HG03159 (cell line): ENCODE measurements at regions not wholly inside any gene's neighbourhood (a gene's known extent, or its start where the extent isn't known, plus 50 kb on each side); places are given as distances from the start of the nearest gene placed in this dataset.
"Not testable (repeated sequence)": the region's sequence is repeated elsewhere in the genome, so short reads cannot be mapped to it uniquely, and the experiment has no call there.

Experiments
- ATAC-seq: cut with Tn5 transposase; IDR thresholded peaks from one replicate; pipeline ENCODE4 v1.9.1; 2021; ENCODE audit warnings: mild to moderate bottlenecking, moderate library complexity; ENCODE audit not compliant: unreplicated experiment

DNA sequence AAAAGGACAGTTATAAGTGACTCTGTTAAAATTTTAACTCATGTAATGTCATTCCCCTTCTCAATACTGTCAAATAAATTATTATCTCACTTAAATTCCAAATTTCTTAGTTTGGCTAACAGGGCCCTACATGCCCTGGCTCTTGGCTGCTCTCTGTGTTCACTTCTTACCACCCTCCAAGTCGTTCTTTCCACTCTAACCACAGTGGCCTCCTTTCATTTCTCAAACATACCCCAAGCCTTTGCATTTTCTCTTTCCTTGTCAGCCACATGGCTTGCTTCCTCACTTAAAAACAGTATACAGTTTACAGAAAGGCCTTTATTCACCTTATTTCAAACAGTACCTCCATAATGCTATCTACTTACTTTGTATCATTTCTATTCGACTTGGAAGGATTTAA, 737.1 kb upstream of the ZWINT start:
- no peak for ATAC-seq

DNA sequence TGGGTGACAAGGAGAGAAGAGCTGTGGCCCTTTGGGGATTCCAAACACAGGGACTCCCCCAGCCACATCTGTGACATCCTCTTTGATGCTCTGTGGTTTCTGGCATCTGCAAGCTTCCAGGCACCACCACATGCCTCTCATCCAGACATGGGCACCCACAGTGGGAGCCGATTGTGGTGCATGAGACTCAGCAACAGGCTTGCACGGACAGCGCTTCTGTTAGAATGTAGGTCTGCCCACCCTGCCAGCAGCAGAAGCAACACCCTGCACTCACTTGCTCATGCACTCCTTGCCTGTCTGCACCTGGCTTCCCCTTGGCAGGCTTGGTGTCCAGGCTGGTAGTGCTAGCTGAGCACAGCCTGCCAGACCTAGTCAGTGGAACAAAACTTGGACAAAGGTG, 735.0 kb upstream of the ZWINT start:
- no peak for ATAC-seq

DNA sequence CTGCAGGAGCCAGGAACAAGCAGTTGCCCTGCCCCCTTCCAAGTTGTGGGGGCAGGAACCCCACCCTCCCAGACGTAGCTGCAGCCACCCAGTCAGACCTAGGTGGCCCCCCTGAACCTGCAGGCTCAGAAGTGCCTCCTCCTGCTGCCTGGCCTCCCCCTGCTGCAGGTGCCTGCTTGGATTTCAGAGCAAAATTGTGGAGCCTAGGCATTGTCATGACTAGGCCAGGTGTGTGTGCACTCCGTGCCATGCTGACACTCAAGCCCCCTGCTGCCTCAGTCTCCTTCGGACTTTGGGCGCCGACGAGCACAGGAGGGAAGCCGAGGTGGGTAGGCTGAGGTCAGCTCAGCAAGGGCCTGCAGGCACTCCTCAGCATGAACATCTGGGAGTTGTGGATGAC, 733.9 kb upstream of the ZWINT start:
- no peak for ATAC-seq

DNA sequence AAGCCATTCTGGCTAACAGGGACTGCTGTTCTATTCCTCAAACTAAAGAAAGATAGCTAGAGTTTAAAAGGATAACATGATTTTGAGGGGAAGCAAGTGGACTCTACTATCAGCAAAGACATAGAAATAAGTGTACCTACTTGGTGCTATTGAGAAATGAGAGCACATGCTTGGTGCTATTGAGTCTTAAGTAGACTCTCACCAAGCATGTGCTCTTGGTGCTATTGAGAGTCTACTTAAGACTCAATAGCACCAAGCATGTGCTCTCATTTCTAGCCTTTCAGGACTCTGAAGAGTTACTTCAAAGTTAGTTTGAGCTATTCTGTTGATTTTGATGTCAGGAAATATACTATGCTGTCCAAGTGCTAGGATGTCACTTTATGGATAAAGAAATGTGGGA, 733.0 kb upstream of the ZWINT start:
- no peak for ATAC-seq

DNA sequence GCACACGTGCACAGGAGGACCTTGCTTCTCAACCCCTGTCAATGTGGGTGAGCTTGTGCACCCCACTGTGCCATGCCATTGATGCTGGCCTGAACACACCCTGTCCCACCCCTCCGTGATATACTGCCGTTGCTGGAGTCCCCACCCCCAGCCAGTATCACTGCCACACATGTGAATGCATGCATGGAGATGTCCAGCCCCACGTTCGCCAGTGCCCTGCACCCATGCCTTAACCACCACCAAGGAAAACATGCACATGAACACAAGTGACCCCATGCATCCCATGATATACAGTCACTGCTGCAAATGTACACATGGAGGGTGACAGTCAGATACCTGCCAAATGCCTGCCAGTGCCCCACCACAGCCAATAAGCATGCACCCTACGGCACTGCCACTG, 692.5 kb upstream of the ZWINT start:
- no peak for ATAC-seq

DNA sequence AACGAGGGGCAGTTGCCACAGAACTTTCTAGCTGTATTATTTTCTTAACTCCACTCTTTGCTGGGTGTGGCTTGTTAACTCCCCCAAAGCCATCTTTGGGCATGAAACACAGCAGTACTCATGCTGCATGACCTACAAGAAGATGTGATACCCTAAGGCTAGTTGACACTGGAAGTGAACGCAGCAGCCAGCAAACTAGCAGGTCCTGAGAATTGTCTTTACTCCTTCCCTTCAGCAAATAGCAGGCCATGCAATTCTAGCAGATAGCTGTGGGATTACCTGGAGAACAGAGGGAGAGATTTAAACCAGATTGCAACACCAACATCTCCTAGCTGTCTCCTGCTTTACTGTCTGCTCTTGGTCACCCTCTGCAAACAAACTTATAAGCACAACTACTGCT, 688.0 kb upstream of the ZWINT start:
- ATAC-seq = no peak

DNA sequence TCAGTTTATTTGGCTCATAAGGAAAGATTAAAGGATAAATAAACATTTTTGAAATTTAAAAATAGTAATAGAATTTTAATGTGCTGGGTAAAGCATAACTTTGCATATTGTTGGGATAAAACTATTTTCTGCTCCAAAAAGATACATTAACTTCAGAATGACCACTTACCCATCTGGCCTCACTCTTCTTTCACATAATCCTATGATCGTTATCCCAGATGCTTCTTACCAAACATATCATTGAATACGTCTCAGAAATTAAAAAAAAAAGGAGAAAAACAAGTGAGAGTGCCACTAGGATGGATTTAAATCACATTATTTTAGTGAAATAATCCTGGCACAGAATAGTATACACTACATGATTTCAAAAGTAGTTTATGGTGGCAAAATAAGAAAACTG, 677.5 kb upstream of the ZWINT start:
- ATAC-seq = no peak

DNA sequence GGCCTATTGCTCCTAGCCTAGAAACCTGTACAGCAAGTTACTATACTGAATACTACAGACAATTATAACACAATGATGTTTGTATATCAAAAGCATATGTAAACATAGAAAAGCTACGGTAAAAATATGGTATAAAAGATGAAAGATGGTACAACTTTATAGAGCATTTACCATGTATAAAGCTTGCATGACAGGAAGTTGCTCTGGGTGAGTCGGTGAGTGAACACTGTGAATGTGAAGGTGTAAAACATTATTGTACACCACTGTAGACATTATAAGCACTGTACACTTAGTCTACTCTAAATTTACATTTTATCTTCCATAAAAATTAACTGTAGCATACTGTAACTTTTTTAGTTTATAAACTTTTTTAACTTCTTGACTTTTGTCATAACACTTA, 674.3 kb upstream of the ZWINT start:
- no peak for ATAC-seq

DNA sequence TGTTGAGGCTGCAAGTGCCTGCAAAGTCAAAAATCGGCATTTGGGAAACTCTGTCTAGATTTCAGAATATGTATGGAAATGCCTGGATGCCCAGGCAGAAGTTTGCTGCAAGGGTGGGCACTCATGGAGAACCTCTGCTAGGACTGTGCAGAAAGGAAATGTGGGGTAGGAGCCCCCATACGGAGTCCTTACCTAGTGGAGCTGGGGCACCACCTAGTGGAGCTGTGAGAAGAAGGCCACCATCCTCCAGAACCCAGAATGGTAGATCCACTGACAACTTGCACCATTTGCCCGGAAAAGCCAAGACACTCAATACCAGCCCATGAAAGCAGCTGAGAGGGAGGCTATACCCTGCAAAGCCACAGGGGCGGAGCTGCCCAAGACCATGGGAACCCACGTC, 671.2 kb upstream of the ZWINT start:
- not testable (repeated sequence) for ATAC-seq

DNA sequence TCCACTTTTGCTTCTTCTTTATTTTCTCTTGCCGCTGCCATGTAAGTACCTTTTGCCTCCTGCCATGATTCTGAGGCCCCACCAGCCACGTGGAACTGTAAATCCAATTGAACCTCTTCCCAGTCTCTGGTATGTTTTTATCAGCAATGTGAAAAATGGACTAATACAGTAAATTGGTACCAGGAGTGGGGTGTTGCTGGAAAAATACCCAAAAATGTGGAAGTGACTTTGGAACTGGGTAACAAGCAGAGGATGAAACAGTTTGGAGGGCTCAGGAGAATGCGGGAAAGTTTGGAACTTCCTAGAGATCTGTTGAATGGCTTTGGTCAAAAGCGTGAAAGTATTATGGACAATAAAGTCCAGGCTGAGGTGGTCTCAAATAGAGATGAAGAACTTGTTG, 670.3 kb upstream of the ZWINT start:
- ATAC-seq = no peak

DNA sequence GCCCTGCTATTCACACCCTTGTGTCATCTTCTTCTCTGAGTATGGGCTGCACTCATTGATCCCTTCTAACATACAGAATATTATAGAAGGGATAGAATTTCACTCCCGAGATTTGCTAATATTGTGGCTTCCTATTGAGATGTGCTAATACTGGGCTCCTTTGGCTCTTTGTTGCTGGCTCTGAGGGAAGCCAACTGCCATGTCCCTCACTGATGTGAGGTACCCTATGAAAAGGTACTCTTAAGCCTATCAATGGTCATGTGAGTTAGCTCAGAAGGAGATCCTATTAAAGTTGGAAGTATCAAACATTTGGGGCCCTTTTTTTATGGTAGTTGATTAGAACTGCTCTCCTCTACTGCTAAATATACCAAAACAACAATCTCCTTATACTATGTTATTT, 665.2 kb upstream of the ZWINT start:
- no peak for ATAC-seq

DNA sequence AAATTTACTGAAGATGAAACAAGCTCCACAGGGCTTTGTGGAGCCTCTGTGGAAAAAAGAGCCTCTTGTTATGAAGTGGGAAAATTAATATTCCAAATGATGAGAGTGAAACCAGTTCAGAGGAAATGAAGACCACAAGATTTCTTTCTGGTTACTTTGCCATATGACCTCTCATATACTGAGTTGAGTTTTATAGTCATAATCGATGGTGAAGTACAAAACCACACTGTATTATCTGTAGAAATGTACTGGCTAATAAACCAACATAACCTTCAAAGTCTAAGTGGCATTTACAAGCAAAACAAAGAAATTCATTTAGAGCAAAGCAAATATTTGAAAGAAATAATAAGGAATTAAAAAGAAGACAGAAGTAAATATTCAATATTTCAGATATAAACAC, 662.6 kb upstream of the ZWINT start:
- no peak for ATAC-seq

DNA sequence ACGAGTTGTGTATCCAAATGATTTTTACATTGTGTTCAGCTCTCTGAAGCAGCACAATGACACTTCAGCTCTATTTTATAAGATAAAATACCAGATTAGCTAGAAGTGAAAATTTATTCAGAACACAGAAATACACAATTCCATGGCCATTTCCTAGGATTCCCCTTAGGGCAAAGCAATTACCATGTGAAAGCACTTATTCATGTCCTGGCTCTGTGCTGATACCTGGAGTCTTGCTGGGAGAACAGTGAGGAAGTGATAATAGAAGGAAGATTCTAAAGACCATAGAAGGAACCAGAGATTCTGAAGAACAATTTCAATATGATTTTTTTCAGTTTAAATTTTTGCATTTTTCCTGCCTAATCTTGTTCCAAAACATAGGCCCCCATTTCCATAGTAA, 657.4 kb upstream of the ZWINT start:
- no peak for ATAC-seq

DNA sequence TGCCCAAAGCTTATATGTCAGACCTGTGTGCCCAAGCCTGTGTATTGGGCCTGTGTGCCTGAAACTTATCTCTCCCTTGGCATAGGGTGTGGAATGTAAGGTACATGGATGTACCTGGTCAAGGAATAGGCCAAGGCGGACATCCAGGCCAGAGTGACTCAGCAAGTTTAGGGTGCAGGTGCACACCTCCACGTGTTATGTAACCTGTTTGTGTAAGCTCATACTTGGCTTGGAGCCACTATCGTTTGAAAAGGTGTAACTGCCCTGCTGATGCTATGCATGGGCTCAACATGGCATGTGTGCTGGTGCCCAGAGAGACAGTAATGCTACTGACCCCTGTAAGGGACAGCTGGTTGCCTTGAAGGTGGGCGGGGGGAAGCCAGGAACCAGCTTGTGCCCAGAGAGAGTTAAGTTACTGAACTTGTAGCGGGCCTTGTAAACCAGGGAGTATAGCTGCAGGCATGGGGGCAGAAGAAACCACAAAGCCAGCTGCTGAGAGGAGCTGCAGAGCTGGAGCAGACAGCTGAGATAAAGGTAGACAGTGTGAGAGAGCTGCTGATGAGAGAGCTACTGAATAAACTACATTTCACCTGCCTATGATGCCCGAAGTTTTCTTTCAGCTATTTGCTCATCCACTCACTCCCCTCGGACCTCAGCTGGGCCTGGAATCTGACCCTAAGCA, 656.4 kb upstream of the ZWINT start:
- no peak for ATAC-seq

DNA sequence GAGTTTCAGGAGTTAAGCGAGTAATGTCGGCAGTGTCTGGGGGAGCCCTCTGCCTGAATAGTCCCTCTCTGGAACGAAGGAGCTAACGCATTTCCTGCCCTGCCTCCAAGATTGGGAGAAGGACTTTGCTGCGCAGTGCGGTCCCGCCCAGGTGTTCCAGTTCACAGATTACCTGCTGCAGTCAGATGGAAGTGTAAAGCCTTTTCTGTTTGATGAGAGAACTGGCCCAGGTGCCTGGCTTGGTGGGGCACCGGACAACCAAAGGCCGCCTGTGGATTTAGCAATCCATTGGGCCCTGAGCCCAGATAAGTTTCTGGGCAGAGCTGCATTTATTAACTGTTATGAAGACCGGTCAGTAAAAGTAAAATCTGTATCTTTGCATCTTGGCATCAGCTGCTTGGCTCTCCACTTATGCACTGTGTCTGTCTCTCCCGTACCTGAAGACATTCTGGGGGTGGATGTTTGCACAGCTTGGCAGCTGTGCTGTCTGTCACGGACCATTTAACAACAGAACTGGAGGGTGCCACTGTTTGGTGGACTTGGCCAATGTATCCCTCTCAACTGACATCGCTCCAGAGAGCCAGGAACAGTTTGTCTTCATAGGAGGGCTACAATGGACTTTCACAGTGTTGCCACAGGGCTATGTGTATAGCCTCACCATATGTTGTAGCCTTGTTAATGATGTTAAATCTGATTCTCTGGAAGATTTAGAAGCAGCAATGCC, 654.7 kb upstream of the ZWINT start:
- ATAC-seq = no peak

DNA sequence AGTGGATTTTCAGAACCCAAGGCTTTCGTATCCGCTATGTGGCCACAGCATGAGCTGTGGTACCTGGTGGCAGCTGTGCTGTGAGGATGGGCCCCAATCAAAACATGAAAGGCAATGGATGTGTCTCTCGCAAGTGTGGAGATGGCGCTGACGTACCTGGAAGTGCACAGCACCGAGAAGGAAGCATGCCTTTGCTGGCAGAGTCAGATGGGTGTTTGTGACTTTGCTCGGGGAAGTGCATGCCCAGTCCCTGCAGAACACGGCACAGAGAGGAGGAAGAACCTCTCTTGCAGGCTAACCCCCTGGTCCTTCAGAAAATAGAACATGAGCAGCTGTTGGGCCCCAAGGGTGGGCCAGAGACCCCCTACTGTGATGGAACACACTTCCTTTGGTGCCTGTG, 654.1 kb upstream of the ZWINT start:
- no peak for ATAC-seq

DNA sequence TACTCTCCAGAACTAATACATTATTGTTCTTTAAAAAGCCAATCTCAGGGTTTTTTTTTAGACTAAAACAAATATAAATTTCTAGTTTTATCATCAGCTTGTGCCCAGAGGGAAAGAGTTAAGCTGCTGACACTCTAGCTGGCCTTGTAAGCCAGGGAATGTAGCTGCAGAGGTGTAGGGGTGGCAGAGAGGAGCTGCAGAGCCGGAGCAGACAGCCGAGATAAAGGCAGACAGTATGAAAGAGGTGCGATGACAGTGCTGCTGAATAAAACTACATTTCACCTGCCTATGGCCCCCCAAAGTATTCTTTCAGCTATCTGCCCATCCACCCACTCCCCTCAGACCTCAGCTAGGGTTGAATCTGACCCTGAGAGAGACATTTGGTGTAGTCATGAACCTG, 653.7 kb upstream of the ZWINT start:
- no peak for ATAC-seq

DNA sequence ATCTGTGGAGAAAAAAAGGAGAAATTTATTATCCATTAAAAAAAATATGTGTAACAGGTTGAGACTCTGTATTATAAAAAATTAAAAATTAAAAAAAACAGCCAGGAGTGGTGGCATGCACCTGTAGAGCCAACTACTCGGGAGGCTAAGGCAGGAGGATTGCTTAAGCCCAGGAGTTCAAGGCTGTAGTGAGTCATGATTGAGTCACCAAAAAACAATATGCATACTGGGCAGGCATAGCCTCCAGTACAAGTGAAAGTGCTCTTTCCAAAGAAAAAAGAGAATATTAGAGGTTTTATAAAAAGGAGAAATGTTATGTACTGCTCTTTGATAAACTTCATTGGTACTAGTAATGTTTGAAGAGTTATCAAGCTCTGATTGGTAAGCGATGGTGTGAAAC, 647.1 kb upstream of the ZWINT start:
- no peak for ATAC-seq

DNA sequence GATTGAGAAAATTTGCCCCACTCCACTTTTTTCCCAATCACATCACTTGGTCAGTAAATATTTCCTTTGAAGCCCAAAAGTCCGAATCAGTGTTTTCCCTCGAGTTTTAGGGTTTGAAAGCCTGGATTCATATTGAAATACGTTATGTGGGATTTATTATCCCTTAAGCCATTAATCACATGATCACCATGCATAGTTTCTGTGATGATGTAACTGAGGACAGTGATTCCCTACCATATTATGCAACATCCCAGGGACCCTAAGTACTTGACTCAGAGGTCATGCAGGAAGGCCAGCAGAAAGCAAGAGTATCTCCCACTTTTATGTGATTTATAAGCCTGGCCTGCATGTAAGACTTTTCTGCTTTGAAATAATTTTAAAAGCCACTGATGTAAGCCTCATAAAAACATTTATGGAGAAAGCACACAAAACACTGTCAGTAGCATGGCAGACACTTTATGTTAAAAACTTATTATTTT, 630.6 kb upstream of the ZWINT start:
- ATAC-seq = no peak

DNA sequence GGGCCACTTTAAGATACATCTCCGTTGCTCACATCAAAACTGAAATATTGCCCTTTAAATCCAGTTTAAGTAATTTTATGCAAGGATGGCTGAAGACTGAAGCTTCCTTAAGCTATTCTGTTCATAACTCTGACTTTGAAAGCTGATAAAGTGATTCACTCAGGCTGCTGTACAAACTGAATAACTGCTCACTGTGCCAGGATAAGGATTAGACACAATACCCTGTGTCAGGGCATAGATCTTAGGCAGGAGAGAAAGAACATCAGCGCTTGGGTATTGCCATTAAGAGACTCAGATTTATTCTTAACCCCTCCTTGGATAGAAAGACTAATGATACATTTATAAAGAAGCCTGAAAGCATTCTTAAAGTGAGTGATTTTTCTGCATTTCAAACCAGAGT, 614.5 kb upstream of the ZWINT start:
- no peak for ATAC-seq

DNA sequence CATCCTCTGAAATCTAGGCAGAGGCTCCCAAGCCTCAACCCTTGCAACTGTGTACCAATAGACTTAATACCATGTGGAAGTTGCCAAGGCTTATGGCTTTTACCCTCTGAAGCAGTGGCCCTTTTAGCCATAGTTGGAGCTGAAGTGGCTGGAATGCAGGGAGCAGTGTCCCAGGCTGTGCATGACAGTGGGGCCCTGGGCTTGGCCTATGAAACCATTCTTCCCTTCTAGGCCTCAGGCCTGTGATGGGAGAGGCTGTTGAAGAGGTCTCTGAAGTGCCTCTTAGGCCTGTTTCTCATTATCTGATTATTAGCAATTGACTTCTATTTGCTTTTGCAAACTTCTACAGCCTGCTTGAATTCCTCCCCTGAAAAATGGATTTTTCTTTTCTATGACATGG, 612.7 kb upstream of the ZWINT start:
- no peak for ATAC-seq

DNA sequence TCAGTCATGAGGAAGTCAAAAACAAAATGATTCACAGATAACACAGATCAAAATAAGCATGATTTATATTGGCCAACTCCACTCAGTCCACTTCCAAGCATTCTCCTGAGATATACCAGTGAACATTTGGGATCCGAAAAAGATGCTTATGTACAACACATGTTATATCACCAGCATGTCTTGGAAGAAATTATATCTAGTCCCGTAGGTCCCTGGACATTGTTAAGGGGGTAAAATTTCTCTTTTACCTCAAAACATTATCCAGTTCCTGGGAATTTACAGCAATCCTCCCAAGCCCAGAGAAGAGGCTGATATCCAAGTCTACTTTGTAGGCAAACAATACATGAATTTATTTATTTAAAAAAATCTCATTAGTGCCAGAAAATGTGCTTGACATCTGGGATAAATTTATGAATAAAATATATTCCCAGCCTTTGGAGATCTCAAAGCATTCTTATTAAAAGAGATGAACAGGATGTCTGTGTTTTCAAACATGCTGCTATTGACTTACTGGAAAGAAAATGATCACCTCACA, 582.2 kb upstream of the ZWINT start:
- no peak for ATAC-seq

DNA sequence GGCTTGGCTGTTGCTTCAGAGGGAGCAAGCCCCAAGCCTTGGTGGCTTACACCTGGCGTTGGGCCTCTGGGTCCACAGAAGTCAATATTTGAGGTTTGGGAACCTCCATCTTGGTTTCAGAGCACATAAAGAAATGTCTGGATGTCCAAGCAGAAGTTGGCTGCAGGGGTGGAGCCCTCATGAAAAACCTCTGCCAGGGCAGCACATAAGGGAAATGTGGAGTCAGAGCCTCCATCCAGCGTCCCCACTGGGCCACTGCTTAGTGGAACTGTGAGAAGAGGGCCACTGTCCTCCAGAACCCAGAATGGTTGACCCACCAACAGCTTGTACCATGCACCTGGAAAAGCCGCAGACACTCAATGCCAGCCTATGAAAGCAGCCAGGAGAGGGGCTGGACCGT, 573.5 kb upstream of the ZWINT start:
- no peak for ATAC-seq
